HG02870 (cell line): ENCODE measurements at regions not wholly inside any gene's neighbourhood (a gene's known extent, or its start where the extent isn't known, plus 50 kb on each side); places are given as distances from the start of the nearest gene placed in this dataset.

Experiments
- ATAC-seq: cut with Tn5 transposase; IDR thresholded peaks from one replicate; pipeline ENCODE4 v1.9.1; 2021; ENCODE audit warnings: mild to moderate bottlenecking, moderate library complexity; ENCODE audit not compliant: unreplicated experiment

- no peak for ATAC-seq
These were observed 159.6 kb upstream of the IL12A start for GRCh38 chr3:159829056-159829455.

- no peak for ATAC-seq
These were observed 159.0 kb upstream of the IL12A start for GRCh38 chr3:159829539-159830227.

GRCh38 chr3:159830523-159831154, 158.0 kb upstream of the IL12A start:
- ATAC-seq, result no peak

- ATAC-seq, result peak; percentile 66
These were observed 157.2 kb upstream of the IL12A start for GRCh38 chr3:159831466-159831865.

GRCh38 chr3:159832024-159832423, 156.6 kb upstream of the IL12A start:
- peak; percentile 72 for ATAC-seq

GRCh38 chr3:159835126-159835525, 153.5 kb upstream of the IL12A start:
- ATAC-seq, result no peak

GRCh38 chr3:159837725-159838124, 150.9 kb upstream of the IL12A start:
- no peak for ATAC-seq

GRCh38 chr3:159838938-159839337, 149.7 kb upstream of the IL12A start:
- no peak for ATAC-seq

- ATAC-seq, result no peak
These were observed 148.9 kb upstream of the IL12A start, which contains the start of gene SCHIP1 for GRCh38 chr3:159839561-159840379. TSS of gene SCHIP1 (plus strand) at chr3:159839861.

GRCh38 chr3:159840703-159841299, 147.8 kb upstream of the IL12A start:
- no peak for ATAC-seq

- no peak for ATAC-seq
These were observed 146.9 kb upstream of the IL12A start for GRCh38 chr3:159841766-159842165.

GRCh38 chr3:159843840-159844730, 144.6 kb upstream of the IL12A start:
- no peak for ATAC-seq

- ATAC-seq, result no peak
These were observed 143.8 kb upstream of the IL12A start for GRCh38 chr3:159844801-159845261.

GRCh38 chr3:159845737-159846136, 142.9 kb upstream of the IL12A start:
- no peak for ATAC-seq

GRCh38 chr3:159846255-159846654, 142.4 kb upstream of the IL12A start:
- ATAC-seq, result no peak

GRCh38 chr3:159848348-159849118, 140.1 kb upstream of the IL12A start:
- ATAC-seq, result no peak

- ATAC-seq, result no peak
These were observed 138.2 kb upstream of the IL12A start for GRCh38 chr3:159850481-159850880.

GRCh38 chr3:159852266-159852665, 136.4 kb upstream of the IL12A start:
- no peak for ATAC-seq

GRCh38 chr3:159852821-159853505, 135.7 kb upstream of the IL12A start:
- ATAC-seq, result no peak
